Epithelial cell of proximal tubule (primary cell): ENCODE measurements at regions not wholly inside any gene's neighbourhood (a gene's known extent, or its start where the extent isn't known, plus 50 kb on each side); places are given as distances from the start of the nearest gene placed in this dataset.

Source experiments
- DNase-seq: peaks from one replicate; pipeline ENCODE4 v3.0.0-alpha.2; 2011; ENCODE audit warnings: low read depth
- H3K4me3 ChIP-seq: 2 replicates; pipeline ENCODE4 v1.5.1; 2011; ENCODE audit warnings: low read depth, mild to moderate bottlenecking, low read length
- CTCF ChIP-seq: conservative IDR thresholded peaks from 2 replicates; pipeline ENCODE4 v1.5.1; 2012; ENCODE audit warnings: low read depth, mild to moderate bottlenecking, low read length

- no peak for DNase-seq
- no peak overlapping the region for H3K4me3 ChIP-seq
- TF ChIP-seq CTCF = no peak
These were observed 141.5 kb upstream of the GAS1 start for GRCh38 chr9:87088621-87089365.

- H3K4me3 ChIP-seq = no peak overlapping the region
- TF ChIP-seq CTCF = no peak
These were observed 142.2 kb upstream of the GAS1 start for GRCh38 chr9:87089506-87089905.

GRCh38 chr9:87089929-87090328, 142.6 kb upstream of the GAS1 start:
- no peak for TF ChIP-seq CTCF
- no peak overlapping the region for H3K4me3 ChIP-seq
- DNase-seq = no peak

More at GRCh38 chr9:87089506-87089905, 142.2 kb upstream of the GAS1 start:
- no peak for DNase-seq

- H3K4me3 ChIP-seq = no peak overlapping the region
- no peak for DNase-seq
- no peak for TF ChIP-seq CTCF
These were observed 146.5 kb upstream of the GAS1 start for GRCh38 chr9:87093777-87094176.

DNA sequence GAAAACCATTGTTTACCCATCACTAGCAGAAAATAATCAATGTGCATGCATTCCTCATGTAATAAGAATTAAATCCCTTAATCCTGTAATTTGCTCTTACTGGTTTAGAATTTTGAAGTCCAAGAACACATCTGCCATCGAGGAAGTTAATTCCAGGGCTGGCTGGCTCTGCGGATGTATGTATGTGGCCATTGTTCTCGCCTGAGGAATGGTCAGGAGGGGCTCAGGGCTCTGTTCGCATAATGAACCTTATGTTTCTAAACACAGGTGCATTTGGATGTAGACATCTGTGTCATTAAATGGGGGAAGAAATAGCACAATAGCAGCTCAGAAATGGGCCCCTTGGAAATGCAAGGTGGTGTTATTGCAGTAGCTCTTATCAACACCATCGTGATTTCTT, 148.6 kb upstream of the GAS1 start:
- no peak for TF ChIP-seq CTCF
- H3K4me3 ChIP-seq = no peak overlapping the region
- no peak for DNase-seq

DNA sequence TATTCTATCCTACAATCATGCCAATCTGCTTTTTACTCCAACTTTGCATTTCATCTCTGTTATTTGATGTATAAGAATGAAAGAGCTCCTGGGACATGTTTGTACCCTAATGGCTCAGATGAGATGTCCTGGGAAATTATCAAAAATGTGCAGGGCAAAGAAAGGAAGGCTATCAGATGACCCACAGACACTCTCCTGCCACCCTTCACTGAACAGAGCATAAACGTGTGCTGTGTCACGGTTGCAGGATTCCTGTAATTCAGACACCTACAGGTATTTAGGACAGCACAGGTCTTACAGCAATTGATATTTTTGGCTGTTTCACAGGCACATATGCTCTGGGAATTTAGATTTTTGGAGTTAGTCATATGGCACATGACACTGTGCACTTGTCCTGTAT, 149.2 kb upstream of the GAS1 start:
- no peak for DNase-seq
- no peak overlapping the region for H3K4me3 ChIP-seq
- no peak for TF ChIP-seq CTCF

- TF ChIP-seq CTCF = no peak
- DNase-seq = no peak
- no peak overlapping the region for H3K4me3 ChIP-seq
These were observed 149.9 kb upstream of the GAS1 start for GRCh38 chr9:87097238-87097637.
